Left ventricle myocardium inferior (tissue), 1 donor: ENCODE measurements at regions not wholly inside any gene's neighbourhood (a gene's known extent, or its start where the extent isn't known, plus 50 kb on each side); places are given as distances from the start of the nearest gene placed in this dataset.

Experiments
- DNase-seq: peaks from one replicate; pipeline ENCODE4 v3.0.0-alpha.2; 2020
- H3K27ac ChIP-seq: fragments of 200-600 bp; replicated peaks from 2 replicates; pipeline ENCODE4 v1.8.0; 2021
- H3K27me3 ChIP-seq: fragments of 200-600 bp; 2 replicates; pipeline ENCODE4 v1.8.0; 2021; ENCODE audit warnings: low read depth
- H3K36me3 ChIP-seq: fragments of 200-600 bp; 2 replicates; pipeline ENCODE4 v1.8.0; 2021
- H3K4me1 ChIP-seq: fragments of 200-600 bp; 2 replicates; pipeline ENCODE4 v1.8.0; 2021
- H3K4me3 ChIP-seq: fragments of 200-600 bp; 2 replicates; pipeline ENCODE4 v1.8.0; 2021; ENCODE audit warnings: mild to moderate bottlenecking, moderate library complexity
- H3K9me3 ChIP-seq: fragments of 200-600 bp; replicated peaks from 2 replicates; pipeline ENCODE4 v1.8.0; 2021
- CTCF ChIP-seq: fragments of 200-600 bp; IDR thresholded peaks from 2 replicates; pipeline ENCODE4 v1.8.0; 2021; ENCODE audit warnings: antibody characterized with exemption, mild to moderate bottlenecking, borderline replicate concordance
- intact Hi-C: fragments of 100-400 bp; cut with micrococcal nuclease; formaldehyde crosslinking; loops from one replicate; pipeline ENCODE4 v1.11.0; 2022
- donor health status: DM: no; HTN: yes; CAD: no; lungs with severe emphysema.

GRCh38 chr10:108861181-108861754, 1062.0 kb downstream of the XPNPEP1 start:
- no peak for DNase-seq
- H3K27me3 ChIP-seq, result no peaks in the 10 kb centered on the region
- peaks cover 12% of the 10 kb centered on the region for H3K9me3 ChIP-seq
- TF ChIP-seq CTCF, result no peak
- intact Hi-C loops, result no loop called here
- no peak overlapping the region for H3K27ac ChIP-seq
- no peak overlapping the region for H3K4me3 ChIP-seq
- H3K4me1 ChIP-seq, result no peaks in the 10 kb centered on the region
- no peaks in the 10 kb centered on the region for H3K36me3 ChIP-seq

DNA sequence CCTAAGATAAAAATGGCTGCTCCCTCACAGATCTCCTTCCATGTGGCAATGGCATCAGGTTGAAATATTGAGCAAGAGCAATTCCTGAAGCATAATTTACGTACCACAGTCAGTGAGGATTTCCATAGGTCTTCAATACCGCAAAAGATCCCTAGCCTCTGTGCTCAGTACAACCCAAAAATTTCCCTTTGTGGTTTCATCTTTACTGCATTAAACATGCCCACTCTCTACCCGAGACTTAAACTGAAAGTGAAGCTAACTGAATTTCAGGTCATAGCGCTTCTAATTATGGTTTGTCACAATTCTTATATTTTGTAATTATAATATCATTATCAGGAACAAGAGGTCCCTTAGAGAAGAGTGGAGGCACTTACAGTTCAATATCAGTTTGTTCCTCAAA, 1071.1 kb downstream of the XPNPEP1 start:
- no peak for DNase-seq
- Histone ChIP-seq H3K27me3 (no peaks in the 10 kb centered on the region), H3K4me3 (no peak overlapping the region), H3K9me3 (peaks cover 1% of the 10 kb centered on the region), H3K27ac (no peak overlapping the region), H3K36me3 (no peaks in the 10 kb centered on the region), H3K4me1 (no peaks in the 10 kb centered on the region)
- intact Hi-C loops, result no loop called here
- TF ChIP-seq CTCF, result no peak

DNA sequence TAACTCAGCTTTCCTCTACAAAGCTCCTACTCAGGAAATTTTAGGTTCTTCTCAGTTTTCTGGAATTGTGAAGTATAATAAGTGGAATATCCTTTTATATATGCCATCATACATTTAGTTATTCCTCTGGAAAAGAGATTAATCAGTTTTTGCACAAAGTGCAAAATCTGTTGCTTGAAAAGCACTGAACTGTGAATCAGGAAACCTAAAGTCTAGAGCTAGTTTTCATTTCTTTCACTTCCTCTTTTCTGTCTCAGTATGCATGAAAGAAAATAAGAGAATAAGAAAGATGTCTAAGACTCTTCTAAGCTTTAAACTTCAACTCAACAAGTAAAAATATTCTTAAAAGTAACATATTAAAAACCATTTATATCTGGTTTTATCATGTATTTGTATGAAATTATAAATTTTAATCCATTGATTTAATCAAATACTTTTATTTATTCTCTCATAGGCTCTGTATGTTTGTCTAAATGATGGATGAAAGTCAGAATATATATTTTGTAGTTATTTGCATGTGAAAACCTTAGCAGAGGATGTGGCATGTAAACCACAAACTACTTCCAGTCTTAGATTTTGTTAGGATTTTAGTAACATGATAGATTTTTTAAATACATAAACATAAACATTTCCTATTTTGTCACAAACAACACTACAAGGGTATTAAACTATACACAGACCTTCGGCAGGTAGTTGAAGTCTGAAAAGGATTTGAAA, 1073.0 kb downstream of the XPNPEP1 start:
- Histone ChIP-seq H3K4me3 (no peak overlapping the region), H3K27ac (no peak overlapping the region), H3K27me3 (no peaks in the 10 kb centered on the region), H3K9me3 (no peaks in the 10 kb centered on the region), H3K36me3 (no peaks in the 10 kb centered on the region), H3K4me1 (no peaks in the 10 kb centered on the region)
- TF ChIP-seq CTCF, result no peak
- intact Hi-C loops, result no loop called here
- no peak for DNase-seq

GRCh38 chr10:108849688-108850087, 1073.6 kb downstream of the XPNPEP1 start:
- no peak overlapping the region for H3K4me3 ChIP-seq
- intact Hi-C loops, result no loop called here
- no peaks in the 10 kb centered on the region for H3K27me3 ChIP-seq
- H3K36me3 ChIP-seq, result no peaks in the 10 kb centered on the region
- H3K4me1 ChIP-seq, result no peaks in the 10 kb centered on the region
- TF ChIP-seq CTCF, result no peak
- peaks cover 6% of the 10 kb centered on the region for H3K9me3 ChIP-seq
- H3K27ac ChIP-seq, result no peak overlapping the region
- no peak for DNase-seq

DNA sequence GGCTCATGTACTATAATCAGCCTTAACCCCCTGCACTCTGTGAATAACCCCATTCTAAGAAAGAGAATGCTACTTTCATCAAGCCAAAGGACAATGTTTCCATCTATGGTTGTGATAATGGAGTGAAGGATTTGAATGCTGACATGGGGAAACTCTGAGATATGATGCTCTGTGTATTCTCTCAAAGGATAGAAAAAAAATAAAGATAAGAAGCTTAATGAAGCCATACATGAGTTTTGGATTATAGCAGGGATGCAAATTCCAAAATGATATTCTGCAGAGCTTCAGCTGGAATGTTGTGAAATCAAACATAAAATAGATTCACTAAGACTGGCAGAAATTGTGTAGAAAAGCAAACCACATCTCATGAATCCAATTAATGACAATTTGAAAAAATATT, 1074.1 kb downstream of the XPNPEP1 start:
- TF ChIP-seq CTCF, result no peak
- no peak for DNase-seq
- Histone ChIP-seq H3K27me3 (no peaks in the 10 kb centered on the region), H3K27ac (no peak overlapping the region), H3K4me1 (no peaks in the 10 kb centered on the region), H3K9me3 (peaks cover 10% of the 10 kb centered on the region), H3K36me3 (no peaks in the 10 kb centered on the region), H3K4me3 (no peak overlapping the region)
- intact Hi-C loops, result no loop called here
